NAMALWA (cell line): ENCODE measurements at regions not wholly inside any gene's neighbourhood (a gene's known extent, or its start where the extent isn't known, plus 50 kb on each side); places are given as distances from the start of the nearest gene placed in this dataset.

ENCODE experiments used
- DNase-seq: peaks from one replicate; pipeline ENCODE4 v3.0.0-alpha.2; 2015; ENCODE audit warnings: low spot score

DNA sequence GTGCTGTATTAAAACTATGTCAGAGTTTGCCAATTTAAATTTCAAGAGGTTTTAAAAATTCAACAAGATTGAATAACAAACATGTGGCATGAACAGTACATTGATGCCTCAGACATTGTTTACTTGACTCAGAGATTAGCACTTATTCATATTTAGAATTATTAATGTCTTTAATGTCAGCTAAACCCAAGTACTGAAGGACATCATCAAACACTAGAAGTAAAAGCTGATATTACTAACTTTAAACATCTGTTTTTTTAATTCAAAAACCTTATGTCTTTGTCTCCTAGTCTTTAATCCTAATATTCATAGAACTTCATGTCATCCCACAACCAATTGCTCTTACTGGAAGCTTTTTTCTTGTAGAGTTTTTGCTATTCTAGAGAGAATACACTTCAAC lies 406.2 kb upstream of the PCDH7 start:
- DNase-seq = no peak

DNA sequence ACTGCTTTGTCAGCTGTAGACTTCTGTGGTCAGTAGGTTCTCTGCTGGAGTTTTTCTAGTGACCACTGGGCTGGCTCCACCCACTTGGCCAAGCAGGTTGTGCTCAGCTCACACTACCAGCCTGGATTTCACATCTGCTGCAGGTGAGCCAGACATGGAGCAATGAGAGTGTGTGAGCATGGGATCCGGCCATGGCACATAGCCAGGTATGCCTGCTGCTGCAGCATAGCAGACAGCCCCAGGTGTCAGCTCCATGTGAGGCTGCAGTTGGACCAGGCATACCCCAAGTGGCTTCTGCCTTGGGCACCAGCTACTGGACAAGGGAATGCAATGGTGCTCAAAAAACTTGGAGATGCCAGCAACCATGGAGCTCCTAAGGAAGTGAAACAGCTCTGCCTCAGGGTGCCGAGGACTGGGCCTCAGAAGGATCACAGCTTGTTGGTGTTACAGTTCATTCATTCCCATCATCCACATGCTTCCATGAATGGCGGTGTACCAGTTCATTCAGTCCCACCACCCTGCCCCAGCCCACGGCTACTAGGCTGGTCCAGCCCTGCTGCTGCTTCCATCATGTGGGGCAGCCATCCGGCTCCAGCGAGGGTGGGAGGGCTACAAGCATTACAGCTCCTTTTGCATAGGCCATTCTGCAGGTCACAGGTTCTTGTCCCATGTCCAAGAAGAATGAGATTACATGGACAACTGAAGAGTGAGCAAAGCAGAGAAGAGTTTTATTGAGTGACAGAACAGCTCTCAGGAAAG lies 389.1 kb upstream of the PCDH7 start:
- peak; percentile 7 for DNase-seq

DNA sequence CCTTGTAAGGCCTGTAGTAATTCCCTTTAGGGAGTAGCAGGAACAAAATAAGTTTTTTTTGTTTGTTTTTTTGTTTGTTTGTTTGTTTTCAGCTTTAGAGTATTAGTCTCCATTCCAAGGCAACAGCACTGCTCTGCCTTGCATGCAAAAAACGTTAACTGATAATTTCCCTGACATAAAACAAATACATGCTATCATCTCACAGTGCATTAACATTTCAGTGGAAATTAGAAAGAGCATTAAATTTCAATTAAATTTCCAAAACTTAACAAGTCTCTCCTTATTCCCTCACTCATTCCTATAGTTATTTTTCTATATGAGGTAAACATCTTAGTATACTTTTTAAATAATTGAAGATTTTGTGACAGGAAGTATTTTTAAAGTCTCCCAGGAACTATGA lies 378.4 kb upstream of the PCDH7 start:
- no peak for DNase-seq

DNA sequence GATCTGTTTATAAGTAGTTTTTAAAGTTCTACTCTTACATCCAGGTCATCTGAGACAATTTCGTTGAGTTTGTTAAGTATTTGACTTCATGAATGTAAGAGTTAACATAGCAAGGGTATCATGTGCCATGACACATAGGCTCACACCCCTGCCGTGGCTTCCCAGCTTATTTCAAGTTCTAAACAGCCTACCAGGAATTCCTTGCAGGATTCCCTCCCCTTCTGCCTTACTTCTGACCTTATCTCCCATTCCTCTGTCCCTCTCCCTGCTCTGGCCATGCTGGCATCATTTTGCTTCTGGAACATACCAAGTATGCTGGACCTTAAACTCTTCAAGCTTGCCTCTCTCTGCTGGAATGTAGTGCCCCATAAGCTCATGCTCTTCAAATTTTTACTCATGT lies 369.9 kb upstream of the PCDH7 start:
- no peak for DNase-seq

DNA sequence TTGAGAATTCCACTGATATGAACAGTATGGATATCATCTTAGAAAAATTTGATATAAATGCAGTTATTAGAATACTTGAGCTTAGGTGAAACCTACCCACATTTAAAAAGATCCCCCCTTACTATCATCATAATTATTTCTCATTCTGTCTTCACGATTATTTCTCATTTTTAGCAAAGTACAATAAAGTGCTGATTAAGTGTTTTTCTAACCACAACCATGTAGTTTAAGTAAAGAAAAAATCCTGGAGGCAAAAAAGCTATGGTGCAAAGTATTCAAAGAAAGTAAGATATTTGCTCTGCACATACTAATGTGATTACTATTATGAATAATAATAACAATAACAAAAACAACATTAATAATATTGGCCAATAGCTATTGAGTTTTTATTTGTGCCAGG lies 365.6 kb upstream of the PCDH7 start:
- DNase-seq = no peak

DNA sequence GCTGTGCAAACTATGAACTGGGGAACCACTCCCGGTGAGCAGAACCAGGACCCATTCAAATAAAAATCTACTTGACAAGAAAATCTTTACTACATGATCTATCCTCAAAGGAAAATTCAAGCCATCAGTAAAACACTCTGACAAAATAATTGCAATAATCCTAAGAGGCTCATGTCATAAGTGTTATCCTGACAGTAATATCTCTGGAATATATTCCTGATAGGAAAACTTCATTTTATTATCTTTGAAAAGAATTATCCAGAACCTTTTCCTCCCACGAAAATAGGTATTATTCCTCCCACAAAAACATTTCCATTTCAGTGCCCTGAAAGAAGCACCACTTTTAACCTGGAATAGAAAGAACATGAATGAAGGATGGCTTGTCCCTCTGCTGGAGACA lies 357.7 kb upstream of the PCDH7 start:
- DNase-seq = no peak

DNA sequence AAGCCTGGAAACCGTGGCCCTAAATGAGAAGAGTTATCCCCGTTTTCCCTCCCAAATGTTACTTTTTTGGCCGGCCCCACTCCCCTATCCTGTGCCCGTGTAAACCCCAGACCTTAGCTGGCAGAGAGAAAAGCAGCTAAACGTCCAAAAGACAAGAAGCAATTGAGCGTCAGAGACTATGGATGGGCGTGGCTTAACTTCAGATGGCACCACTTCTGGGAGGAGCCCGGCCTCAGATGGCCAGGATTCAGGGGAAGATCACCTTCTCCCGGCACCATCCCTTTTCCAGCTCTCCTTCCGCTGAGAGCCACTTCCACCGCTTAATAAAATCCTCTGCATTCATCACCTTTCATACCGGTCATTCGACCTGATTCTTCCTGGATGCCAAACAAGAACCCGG lies 350.1 kb upstream of the PCDH7 start:
- DNase-seq = no peak

DNA sequence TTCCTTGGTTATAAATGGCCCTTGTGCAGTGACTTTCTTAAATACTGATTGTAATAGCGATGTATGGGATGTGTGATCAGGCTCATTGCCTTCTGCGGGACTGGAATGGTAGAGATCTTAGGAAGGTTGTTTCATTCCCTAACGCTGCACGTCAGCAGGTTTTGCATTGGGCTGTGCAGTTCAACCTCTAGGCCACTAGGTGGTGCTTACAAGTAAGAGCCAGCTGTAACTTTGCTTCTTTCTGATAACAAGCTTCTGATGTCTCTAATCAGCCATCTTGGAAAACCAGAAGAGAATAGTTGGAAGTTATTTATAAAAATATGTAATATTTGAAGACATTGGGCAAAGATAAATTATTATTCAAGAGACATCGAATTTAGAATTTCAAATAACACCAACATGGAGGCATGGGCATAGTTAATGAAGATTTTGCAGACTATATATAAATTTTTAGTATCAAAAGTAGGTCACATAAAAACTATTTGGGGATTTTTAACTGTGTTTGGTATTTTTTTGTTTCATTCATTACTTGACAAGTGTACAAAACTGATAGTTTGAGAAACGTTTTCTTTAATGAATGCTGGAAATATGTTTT lies 339.7 kb upstream of the PCDH7 start:
- DNase-seq = peak; percentile 65

DNA sequence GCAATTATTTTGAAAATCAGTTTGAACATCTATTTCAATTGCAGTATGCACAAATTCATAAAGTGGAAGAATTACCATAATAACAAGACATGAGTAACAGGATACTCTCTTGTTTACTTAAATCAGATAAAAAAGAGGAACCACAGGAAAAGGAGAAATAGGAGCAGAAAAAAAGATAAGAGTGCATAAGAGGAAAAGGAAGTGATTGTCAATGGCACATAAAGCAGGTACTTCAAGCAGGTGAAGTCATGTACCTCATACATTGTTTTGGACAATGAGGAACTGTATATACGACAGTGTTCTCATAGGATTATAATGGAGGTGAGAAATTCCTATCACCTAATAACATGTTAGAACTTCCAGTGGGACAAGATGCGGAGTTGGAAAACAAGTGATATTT lies 334.5 kb upstream of the PCDH7 start:
- no peak for DNase-seq

DNA sequence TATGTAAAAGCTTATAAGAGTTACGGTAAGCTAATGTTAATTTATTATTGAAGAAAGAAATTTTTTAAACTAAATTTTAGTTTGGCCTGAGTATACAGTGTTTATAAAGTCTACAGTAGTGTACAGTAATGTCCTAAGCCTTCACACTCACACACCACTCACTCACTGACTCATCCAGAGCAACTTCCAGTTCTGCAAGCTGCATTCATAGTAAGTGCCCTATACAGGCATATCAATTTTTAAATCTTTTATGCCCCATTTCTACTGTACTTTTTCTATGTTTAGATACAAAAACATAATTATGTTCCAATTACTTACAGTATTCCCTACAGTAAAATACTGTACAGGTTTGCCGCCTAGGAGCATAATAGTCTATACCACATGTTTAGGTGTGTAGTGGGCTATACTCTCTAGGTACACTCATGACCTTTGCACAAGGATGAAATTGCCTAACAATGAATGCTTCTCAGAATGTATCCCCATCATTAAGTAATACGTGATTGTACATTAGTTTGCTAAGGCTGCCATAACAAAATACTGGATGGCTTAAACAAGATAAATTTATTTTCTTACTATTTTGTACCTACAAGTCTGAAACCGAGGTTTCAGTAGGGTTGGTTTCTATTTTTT lies 333.8 kb upstream of the PCDH7 start:
- DNase-seq = no peak

DNA sequence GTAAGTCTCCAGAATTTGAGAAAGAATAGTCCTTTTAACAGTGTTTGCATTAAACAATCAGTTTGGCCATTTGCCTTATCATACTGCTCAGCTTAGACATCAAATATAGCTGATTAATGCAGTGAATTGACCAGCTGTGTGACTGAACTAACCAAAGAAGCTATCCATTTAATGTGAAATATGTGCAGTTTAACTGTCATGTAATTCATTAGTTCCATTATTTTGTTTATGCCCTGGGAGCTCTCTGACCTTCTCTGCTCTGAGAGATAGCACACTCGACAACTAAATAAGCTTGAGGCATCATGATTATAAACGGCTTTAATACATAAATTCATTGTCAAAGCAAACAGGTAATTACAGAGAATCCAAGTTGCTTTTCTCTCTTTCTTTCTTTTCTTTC lies 324.3 kb upstream of the PCDH7 start:
- DNase-seq = no peak

DNA sequence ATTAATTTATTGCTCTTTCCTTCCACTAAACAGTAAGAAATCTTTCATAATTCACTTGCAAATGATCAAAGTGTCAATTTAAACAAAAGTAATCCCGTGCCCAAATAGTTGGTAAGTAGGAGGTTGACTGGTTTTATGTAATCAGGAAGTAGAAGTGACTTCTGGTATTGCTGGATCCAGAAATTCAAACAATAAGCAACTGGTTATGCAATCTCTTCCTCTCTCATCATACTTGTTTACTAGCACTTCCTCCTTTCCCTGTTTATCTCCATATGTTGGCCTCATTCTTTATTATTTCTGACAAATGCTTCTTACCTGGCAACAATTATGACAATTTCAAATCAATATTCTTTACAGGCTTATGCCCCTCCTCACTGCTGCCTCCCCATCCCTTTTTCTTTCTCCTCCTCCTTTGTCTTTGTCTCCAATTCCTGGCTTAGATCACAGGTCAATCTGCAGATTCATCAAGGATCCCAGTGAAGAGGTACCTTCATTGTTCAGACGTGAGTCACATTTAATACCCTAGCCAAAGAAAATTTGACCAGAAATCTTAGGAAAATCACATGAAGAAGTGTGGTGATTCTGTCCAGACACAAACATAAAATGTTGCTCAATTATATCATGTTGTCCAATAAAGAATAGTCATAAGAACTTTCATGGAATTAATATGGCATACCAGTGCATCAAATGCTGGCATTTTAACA lies 323.2 kb upstream of the PCDH7 start:
- no peak for DNase-seq

DNA sequence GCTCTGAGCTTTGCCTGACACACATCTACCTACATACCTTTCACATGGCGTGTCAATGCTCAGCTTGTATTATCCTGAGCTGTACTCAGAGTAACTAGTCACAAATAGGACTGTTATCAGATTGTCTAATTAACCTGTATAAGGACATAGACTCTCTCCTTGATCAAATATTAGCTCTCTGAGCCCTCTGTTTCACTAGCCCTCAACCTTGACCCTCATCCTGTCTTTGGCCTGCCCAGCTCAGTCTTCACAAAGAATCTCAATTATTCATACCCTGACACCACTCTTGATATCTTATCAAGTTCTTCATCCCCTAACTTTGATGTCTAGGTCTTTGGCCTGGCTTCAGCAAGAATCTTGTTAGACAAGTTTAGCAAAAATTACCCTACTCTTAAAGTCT lies 320.7 kb upstream of the PCDH7 start:
- DNase-seq = no peak

DNA sequence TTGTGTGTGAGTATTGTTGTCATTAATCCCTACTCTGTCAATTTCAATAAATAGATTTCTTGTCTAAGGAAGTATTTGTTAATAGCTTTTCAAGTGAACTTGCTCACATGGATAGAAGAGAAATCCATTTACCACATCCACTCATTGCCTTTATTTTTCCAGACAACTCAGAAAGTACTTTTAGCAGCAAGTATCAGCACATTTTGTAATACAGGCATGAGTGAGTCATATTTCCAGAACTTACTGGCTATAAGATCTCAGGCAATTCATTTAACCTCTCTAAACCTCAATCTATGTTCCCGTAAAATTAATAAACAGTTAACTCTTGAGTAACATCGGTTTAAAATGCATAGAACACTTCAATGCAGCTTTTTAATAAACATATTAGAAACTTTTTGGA lies 317.9 kb upstream of the PCDH7 start:
- DNase-seq = no peak

DNA sequence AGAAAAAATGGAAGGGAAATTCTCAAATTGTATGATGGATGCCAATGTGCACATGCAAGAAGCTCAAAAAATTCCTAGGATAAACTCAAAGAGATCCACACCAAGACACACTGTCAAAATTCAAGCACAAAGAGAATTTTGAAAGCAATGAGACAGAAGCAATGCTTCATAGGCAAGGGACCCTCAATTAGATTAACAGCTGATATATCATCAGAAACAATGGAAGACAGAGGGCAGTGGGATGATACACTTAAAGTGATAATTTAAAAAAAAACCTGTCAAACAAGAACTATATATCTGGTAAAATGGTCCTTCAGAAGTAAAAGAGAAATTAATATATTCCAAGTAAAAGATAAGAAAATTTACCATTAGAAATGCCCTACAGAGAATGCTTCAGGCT lies 306.3 kb upstream of the PCDH7 start:
- DNase-seq = no peak

DNA sequence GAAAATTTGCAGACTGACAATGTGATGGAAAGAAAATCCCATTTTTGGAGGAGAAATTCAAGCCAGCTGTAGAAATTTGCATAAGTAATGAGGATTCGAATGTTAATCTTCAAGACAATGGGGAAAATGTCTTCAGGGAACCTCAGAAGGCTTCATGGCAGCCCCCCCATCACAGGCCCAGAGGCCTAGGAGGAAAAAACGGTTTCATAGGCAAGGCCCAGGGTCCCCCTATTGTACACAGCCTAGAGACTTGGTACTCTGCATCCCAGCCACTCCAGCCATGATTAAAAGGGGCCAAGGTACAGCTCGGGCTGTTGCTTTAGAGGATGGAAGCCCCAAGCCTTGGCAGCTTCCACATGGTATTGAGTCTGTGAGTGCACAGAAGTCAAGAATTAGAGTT lies 303.6 kb upstream of the PCDH7 start:
- DNase-seq = no peak

DNA sequence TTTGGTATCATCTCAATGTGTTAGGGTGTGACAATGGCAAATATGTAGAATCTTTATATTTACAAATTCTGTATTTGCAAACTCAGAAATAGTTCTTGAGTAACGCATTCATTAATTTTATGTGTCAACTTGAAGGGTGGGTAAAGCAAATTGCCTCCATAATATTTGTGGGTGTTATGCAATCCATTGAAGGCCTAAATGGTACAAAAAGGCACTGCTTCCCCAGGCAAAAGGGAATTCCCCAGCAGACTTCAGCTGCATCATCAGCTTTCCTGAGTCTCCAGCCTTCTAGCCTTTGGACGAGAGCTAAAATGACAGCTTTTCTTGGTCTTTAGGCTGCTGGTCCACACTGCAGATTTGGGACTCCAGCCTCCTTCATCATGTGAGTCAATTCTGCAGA lies 292.2 kb upstream of the PCDH7 start:
- no peak for DNase-seq

DNA sequence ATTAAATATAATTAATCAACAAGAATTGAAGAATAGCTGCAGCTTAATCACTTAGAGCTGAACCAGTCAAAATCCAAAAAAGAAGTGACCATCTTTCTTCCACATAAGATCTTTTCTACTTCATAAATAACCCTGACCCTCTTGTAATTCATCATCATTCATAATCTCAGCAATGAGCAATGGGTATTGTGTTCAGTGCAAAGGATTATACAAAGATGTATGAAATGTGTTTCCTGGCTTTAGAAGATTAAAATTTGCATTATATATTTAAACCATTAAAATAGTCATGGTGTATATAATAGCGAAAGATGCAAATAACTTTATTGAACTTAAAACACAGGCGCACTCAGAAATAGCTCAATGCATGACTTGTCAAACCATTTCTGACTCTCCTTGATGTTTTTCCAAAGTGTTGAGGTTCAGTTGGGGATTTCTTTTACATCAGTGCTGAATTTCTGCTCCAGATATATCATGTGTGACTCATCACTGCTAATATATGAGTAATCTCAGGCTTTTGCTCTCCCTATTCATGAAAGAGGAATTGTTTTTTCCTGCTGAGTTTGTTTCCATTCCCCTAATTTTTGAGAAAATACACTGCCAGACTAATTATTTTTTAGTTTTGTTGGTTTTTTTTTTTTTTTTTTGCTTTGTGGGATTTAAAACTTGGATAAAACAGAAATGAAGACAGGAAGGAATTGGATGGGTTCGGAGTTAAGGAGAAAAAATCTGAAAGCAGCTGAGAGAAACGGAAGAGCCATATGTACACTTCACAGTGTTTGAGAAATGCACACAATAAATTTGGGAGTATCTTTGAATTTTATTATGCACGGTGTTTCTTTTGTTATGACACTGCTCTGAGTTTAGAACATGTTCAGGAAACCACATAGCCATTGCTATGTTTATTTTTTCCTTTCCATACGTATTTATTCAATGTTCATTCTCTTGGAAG lies 290.1 kb upstream of the PCDH7 start:
- DNase-seq = no peak

DNA sequence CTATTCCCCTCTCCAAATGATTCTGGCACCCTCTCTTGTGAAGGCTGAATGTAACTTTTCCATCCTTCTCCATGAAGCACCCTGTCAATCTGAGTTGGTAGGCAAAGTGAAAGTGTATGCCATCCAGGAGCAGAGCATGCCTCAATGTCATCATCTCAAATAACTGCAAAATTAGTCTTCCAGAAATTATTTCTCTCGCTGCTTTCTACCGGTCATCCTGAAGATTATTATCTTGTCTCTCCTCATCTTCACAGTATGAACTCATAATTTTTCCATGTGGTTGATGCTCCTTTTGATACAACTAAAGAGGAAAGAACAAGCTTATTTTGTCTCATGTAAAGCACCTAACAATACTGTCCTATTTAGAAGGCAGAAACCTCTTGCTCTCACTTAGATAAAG lies 285.5 kb upstream of the PCDH7 start:
- DNase-seq = no peak

DNA sequence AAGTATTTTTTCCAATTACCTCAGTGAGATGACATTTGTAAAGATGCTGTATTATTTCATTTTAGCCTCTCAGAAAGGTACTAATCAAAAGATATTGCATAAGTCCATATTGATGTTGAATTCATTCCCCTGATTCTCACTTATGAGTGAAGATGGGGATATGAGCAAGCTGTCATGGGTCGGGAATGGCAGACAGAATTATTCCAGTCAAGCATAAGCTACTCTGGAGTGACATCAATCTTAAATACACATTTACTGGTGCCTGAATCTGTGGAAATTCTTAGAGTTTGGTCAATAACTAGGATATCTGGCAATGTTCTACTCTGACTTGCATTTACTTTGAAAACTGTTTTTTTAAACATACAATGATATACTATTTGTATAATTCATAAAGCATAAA lies 283.8 kb upstream of the PCDH7 start:
- no peak for DNase-seq

DNA sequence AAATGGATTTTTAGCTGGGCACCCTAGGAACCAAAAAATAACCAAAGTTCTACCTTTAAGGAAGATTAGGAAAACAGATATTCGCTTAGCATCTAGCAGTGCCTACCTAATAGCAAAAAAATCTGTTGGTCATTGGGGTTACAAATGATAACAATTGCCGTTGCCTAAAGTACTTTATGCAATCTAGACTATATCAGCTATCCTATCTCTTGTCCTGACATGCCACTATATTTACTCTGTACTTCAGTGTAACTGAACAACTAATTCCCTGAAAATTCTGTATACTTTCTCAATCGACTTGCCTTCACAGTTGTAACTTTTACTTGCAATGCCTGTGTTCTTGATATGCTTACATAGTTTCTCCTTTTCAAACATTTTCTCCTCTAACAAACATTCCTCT lies 282.9 kb upstream of the PCDH7 start:
- no peak for DNase-seq

DNA sequence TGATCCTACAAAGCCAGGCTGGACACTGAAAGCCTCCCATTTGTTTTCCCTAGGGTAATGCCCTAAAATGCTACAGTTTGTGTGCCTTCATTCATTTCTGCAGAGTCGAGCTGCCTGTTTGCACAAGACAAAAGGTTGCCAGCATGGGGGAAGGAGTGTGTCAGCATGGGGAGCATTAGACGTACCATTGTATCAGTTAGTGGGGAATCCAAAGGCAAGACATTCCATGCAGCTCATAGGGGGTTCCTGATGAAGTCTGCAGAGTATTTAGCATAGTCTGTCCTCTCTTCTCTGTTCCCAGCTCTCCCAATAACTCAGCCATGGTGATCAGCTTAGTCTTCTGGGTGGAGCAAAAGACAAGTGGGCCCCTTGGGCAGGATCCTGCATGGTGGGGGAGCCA lies 276.9 kb upstream of the PCDH7 start:
- no peak for DNase-seq
